HepG2 (cell line): ENCODE measurements at regions not wholly inside any gene's neighbourhood (a gene's known extent, or its start where the extent isn't known, plus 50 kb on each side); places are given as distances from the start of the nearest gene placed in this dataset.
A peak's percentile ranks its signal among the peaks of the same experiment; 100 is the strongest.

Experiments
- AGO1 ChIP-seq: fragments of 200-400 bp; formaldehyde crosslinking; IDR thresholded peaks from 2 replicates; pipeline ENCODE4 v1.6.1; 2017; ENCODE audit warnings: mild to moderate bottlenecking, low read depth, low read length, moderate library complexity; ENCODE audit not compliant: poor library complexity, severe bottlenecking
- ARID3A ChIP-seq: IDR thresholded peaks from 2 replicates; pipeline ENCODE4 v1.6.1; 2012; ENCODE audit warnings: low read depth, low read length, improper control_type of control experiment
- ARNTL ChIP-seq: sonication (generic); formaldehyde crosslinking; IDR thresholded peaks from 2 replicates; pipeline ENCODE4 v1.4.0; 2020; ENCODE audit warnings: mild to moderate bottlenecking, missing genetic modification reagents
- CBX1 ChIP-seq: IDR thresholded peaks from one replicate; pipeline ENCODE4 v1.6.1; 2016; ENCODE audit warnings: antibody characterized with exemption, low read depth
- IRF9 ChIP-seq: sonication (generic); formaldehyde crosslinking; IDR thresholded peaks from 2 replicates; pipeline ENCODE4 v1.8.0; 2022; ENCODE audit warnings: missing genetic modification reagents, mild to moderate bottlenecking, borderline replicate concordance
- KDM3A ChIP-seq: IDR thresholded peaks from 2 replicates; pipeline ENCODE4 v1.6.1; 2018; ENCODE audit warnings: low read depth, missing compliant biosample characterization
- KDM6A ChIP-seq: IDR thresholded peaks from 2 replicates; pipeline ENCODE4 v1.6.1; 2016; ENCODE audit warnings: low read depth
- KLF13 ChIP-seq: sonication (generic); formaldehyde crosslinking; IDR thresholded peaks from 2 replicates; pipeline ENCODE4 v1.4.0; 2020; ENCODE audit warnings: mild to moderate bottlenecking, missing genetic modification reagents
- RFXAP ChIP-seq: sonication (generic); formaldehyde crosslinking; IDR thresholded peaks from 2 replicates; pipeline ENCODE4 v1.4.0; 2020; ENCODE audit warnings: missing genetic modification reagents, borderline replicate concordance
- SIN3B ChIP-seq: fragments of 150-350 bp; IDR thresholded peaks from 2 replicates; pipeline ENCODE4 v1.6.1; 2014; ENCODE audit warnings: low read length
- SIX4 ChIP-seq: sonication (generic); formaldehyde crosslinking; IDR thresholded peaks from 2 replicates; pipeline ENCODE4 v1.4.0; 2020; ENCODE audit warnings: missing genetic modification reagents
- SOX13 ChIP-seq, 3 experiments: fragments of 450-650 bp in 1 of 3; sonication (generic) in 1 of 3; formaldehyde crosslinking in 1 of 3; IDR thresholded peaks in 2 of 3; conservative IDR thresholded peaks in 1 of 3; 2 replicates each; pipeline versions ENCODE4 v1.5.0 to v1.6.1; 2016 to 2020; ENCODE audit warnings: antibody characterized with exemption in 1 of 3, mild to moderate bottlenecking in 1 of 3, missing compliant biosample characterization in 1 of 3, missing genetic modification reagents in 1 of 3, moderate library complexity in 1 of 3
- SOX6 ChIP-seq, 2 experiments: fragments of 450-650 bp in 1 of 2; sonication (generic) in 1 of 2; formaldehyde crosslinking in 1 of 2; IDR thresholded peaks; 2 replicates each; pipeline versions ENCODE4 v1.4.0 to v1.6.1; 2017 to 2020; ENCODE audit warnings: antibody characterized with exemption in 1 of 2, mild to moderate bottlenecking in 1 of 2, missing genetic modification reagents in 1 of 2
- SP4 ChIP-seq: sonication (generic); formaldehyde crosslinking; IDR thresholded peaks from 2 replicates; pipeline ENCODE4 v1.8.1; 2023; ENCODE audit warnings: mild to moderate bottlenecking, missing genetic modification reagents
- UBTF ChIP-seq: sonication (generic); formaldehyde crosslinking; IDR thresholded peaks from 2 replicates; pipeline ENCODE4 v1.4.0; 2020; ENCODE audit warnings: mild to moderate bottlenecking, missing genetic modification reagents
- ZNF350 ChIP-seq: sonication (generic); formaldehyde crosslinking; IDR thresholded peaks from 2 replicates; pipeline ENCODE4 v1.4.0; 2020; ENCODE audit warnings: mild to moderate bottlenecking, low read depth, missing genetic modification reagents, borderline replicate concordance
- ZNF556 ChIP-seq: sonication (generic); formaldehyde crosslinking; IDR thresholded peaks from 2 replicates; pipeline ENCODE4 v1.4.0; 2020; ENCODE audit warnings: mild to moderate bottlenecking, missing genetic modification reagents, borderline replicate concordance
- ZNF674 ChIP-seq: sonication (generic); formaldehyde crosslinking; IDR thresholded peaks from 2 replicates; pipeline ENCODE4 v1.5.0; 2020; ENCODE audit warnings: low read depth, mild to moderate bottlenecking, missing genetic modification reagents
- TF ChIP-seq, protein P1 (sequence below), 2 experiments: IDR thresholded peaks; 2 replicates each; pipeline ENCODE4 v1.6.1; 2011 to 2012; ENCODE audit warnings: low read length in 2 of 2, borderline replicate concordance in 1 of 2, low read depth in 1 of 2, mild to moderate bottlenecking in 1 of 2, moderate library complexity in 1 of 2

DNA sequence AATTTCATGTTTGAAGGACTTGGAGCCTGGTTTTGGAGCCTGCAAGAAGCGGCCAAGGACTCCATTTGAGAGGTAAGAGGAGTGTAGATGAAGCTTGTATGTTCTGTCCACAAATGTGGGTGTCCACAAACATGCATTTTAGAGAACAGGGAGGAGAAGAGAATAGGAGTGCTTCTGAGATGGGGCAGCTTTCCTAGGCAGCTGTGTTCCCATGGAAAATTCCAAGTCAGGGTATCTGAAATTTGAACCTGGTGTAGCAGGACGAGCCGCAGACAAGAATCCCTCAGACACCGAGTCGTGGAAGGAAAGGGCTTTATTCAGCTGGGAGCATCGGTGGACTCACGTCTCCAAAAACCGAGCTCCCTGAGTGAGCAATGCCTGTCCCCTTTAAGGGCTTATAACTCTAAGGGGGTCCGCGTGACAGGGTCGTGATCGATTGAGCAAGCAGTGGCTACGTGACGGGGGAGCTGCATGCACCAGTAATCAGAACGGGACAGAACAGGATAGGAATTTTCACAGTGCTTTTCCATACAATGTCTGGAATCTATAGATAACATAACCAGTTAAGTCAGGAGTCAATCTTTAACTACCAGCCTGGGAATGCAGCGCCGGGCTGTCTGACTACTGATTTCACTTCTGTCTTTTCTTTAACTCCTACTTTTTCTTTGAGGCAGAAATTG, 71.4 kb upstream of the WDR72 start (continued):
- TF ChIP-seq CBX1 (peak; percentile 95), KDM6A (CRISPR knock-in tag) (0 out of 2 replicates have a peak, but pooled peaks have one; percentile 5), SOX6 (IDR thresholded peaks at IDR 0.05) (no peak), SOX6 (CRISPR knock-in tag; IDR thresholded peaks at IDR 0.05) (peak; percentile 86), KLF13 (no peak), SOX13 (IDR thresholded peaks at IDR 0.05) (peak; percentile 72; the same call in 1 of the 2 replicates), SOX13 (CRISPR knock-in tag; conservative IDR thresholded peaks at IDR 0.05 in 1 of 2, IDR thresholded peaks at IDR 0.05 in 1 of 2) (peak in 1 of 2 experiments; percentile 76; a peak in 2 of 4 replicates), IRF9 (CRISPR knock-in tag) (0 out of 2 replicates have a peak, but pooled peaks have one; percentile 34), SIN3B (no peak), KDM3A (0 out of 2 replicates have a peak, but pooled peaks have one; percentile 55), ARID3A (peak; percentile 32; the same call in 1 of the 2 replicates), RFXAP (CRISPR knock-in tag) (0 out of 2 replicates have a peak, but pooled peaks have one; percentile 50), ZNF556 (peak; percentile 57), AGO1 (no peak), UBTF (0 out of 2 replicates have a peak, but pooled peaks have one; percentile 31), ARNTL (CRISPR knock-in tag) (peak; percentile 96), SIX4 (CRISPR knock-in tag) (peak; percentile 52; the same call in 1 of the 2 replicates), SP4 (CRISPR knock-in tag) (peak; percentile 50), ZNF674 (CRISPR knock-in tag) (no peak), ZNF350 (CRISPR knock-in tag) (peak; percentile 67; the same call in 1 of the 2 replicates)
- TF ChIP-seq, protein P1, sequence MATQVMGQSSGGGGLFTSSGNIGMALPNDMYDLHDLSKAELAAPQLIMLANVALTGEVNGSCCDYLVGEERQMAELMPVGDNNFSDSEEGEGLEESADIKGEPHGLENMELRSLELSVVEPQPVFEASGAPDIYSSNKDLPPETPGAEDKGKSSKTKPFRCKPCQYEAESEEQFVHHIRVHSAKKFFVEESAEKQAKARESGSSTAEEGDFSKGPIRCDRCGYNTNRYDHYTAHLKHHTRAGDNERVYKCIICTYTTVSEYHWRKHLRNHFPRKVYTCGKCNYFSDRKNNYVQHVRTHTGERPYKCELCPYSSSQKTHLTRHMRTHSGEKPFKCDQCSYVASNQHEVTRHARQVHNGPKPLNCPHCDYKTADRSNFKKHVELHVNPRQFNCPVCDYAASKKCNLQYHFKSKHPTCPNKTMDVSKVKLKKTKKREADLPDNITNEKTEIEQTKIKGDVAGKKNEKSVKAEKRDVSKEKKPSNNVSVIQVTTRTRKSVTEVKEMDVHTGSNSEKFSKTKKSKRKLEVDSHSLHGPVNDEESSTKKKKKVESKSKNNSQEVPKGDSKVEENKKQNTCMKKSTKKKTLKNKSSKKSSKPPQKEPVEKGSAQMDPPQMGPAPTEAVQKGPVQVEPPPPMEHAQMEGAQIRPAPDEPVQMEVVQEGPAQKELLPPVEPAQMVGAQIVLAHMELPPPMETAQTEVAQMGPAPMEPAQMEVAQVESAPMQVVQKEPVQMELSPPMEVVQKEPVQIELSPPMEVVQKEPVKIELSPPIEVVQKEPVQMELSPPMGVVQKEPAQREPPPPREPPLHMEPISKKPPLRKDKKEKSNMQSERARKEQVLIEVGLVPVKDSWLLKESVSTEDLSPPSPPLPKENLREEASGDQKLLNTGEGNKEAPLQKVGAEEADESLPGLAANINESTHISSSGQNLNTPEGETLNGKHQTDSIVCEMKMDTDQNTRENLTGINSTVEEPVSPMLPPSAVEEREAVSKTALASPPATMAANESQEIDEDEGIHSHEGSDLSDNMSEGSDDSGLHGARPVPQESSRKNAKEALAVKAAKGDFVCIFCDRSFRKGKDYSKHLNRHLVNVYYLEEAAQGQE (IDR thresholded peaks at IDR 0.05; ENCODE audit: borderline replicate concordance in 1 of 2, low read depth in 1 of 2, low read length in 2 of 2) = peak in 1 of 2 experiments; percentile 34; a peak in 1 of 4 replicates
